ENCODE measurements at regions not wholly inside any gene's neighbourhood (a gene's known extent, or its start where the extent isn't known, plus 50 kb on each side); places are given as distances from the start of the nearest gene placed in this dataset.

DNA sequence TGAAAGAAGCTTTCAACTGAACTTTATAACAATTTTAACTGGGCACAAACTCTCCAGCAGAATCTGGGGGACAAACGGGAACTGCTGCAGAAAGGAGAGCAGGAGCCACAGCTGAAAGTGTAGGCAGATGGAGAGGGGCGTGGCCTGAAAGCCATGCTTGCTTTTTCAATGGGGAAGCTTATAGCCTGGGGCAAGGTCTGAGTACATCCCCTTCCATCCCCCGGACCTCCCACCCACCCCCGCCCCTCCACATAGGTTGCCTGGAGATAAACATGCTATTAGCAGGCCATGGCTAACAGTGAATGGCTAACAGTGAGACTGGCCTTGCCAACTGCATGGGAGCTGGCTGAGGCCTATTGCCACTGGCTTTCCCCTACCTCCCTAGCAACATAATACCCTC, 317.9 kb upstream of the TANK start:
- no peak overlapping the region for H3K4me3 ChIP-seq (ENCODE audit: low read depth in 1 of 2, low read length in 2 of 2)
- H3K27ac ChIP-seq (ENCODE audit: low read depth, low read length) = no peak overlapping the region
- no peak overlapping the region for H3K9ac ChIP-seq (ENCODE audit: low read depth in 1 of 2, low read length in 2 of 2)
- H3K4me1 ChIP-seq (ENCODE audit: control insufficient read depth in 1 of 2, insufficient read depth in 2 of 2, low read length in 2 of 2) = peaks cover 0 to 12% of the 10 kb centered on the region in 2 donors
- H3K36me3 ChIP-seq (ENCODE audit: control insufficient read depth in 1 of 2, insufficient read depth in 2 of 2, low read length in 2 of 2) = no peaks in the 10 kb centered on the region
- H3K9me3 ChIP-seq (ENCODE audit: control insufficient read depth in 1 of 2, low read length in 2 of 2) = peaks cover 0 to 4% of the 10 kb centered on the region in 2 donors
- H3K27me3 ChIP-seq (ENCODE audit: control insufficient read depth in 1 of 2, insufficient read depth in 2 of 2, low read length in 2 of 2) = no peaks in the 10 kb centered on the region

GRCh38 chr2:160859096-160859495, 301.1 kb upstream of the TANK start:
- Histone ChIP-seq H3K4me3 (ENCODE audit: low read depth in 1 of 2, low read length in 2 of 2) (no peak overlapping the region), H3K27me3 (ENCODE audit: control insufficient read depth in 1 of 2, insufficient read depth in 2 of 2, low read length in 2 of 2) (no peaks in the 10 kb centered on the region), H3K27ac (ENCODE audit: low read depth, low read length) (no peak overlapping the region), H3K9me3 (ENCODE audit: control insufficient read depth in 1 of 2, low read length in 2 of 2) (no peaks in the 10 kb centered on the region), H3K4me1 (ENCODE audit: control insufficient read depth in 1 of 2, insufficient read depth in 2 of 2, low read length in 2 of 2) (no peaks in the 10 kb centered on the region), H3K9ac (ENCODE audit: low read depth in 1 of 2, low read length in 2 of 2) (no peak overlapping the region), H3K36me3 (ENCODE audit: control insufficient read depth in 1 of 2, insufficient read depth in 2 of 2, low read length in 2 of 2) (no peaks in the 10 kb centered on the region)

GRCh38 chr2:160862226-160862625, 298.0 kb upstream of the TANK start:
- Histone ChIP-seq H3K9me3 (ENCODE audit: control insufficient read depth in 1 of 2, low read length in 2 of 2) (no peaks in the 10 kb centered on the region), H3K27me3 (ENCODE audit: control insufficient read depth in 1 of 2, insufficient read depth in 2 of 2, low read length in 2 of 2) (no peaks in the 10 kb centered on the region), H3K27ac (ENCODE audit: low read depth, low read length) (no peak overlapping the region), H3K4me3 (ENCODE audit: low read depth in 1 of 2, low read length in 2 of 2) (no peak overlapping the region), H3K9ac (ENCODE audit: low read depth in 1 of 2, low read length in 2 of 2) (no peak overlapping the region), H3K36me3 (ENCODE audit: control insufficient read depth in 1 of 2, insufficient read depth in 2 of 2, low read length in 2 of 2) (no peaks in the 10 kb centered on the region), H3K4me1 (ENCODE audit: control insufficient read depth in 1 of 2, insufficient read depth in 2 of 2, low read length in 2 of 2) (no peaks in the 10 kb centered on the region)

DNA sequence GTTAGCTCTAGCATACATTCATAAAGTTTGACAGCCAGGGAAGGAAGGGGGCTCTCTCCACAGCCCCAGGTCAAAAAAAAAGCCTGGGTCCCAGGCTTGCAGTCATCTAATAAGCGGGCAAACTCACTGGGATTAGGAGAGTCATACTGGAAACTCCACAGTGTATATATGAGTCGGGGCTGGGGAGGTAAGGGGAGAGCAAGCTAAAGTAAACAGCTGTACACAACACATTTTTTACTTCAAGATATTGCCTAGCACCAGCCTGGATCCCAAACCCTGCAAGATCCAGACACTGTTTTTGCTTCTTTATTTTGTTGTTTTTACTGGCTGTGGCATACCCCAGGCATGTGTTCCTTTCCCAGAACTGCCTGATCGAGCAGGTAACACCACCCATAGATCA, 291.3 kb upstream of the TANK start:
- Histone ChIP-seq H3K4me3 (ENCODE audit: low read depth in 1 of 2, low read length in 2 of 2) (no peak overlapping the region), H3K36me3 (ENCODE audit: control insufficient read depth in 1 of 2, insufficient read depth in 2 of 2, low read length in 2 of 2) (no peaks in the 10 kb centered on the region), H3K9ac (ENCODE audit: low read depth in 1 of 2, low read length in 2 of 2) (no peak overlapping the region), H3K9me3 (ENCODE audit: control insufficient read depth in 1 of 2, low read length in 2 of 2) (no peaks in the 10 kb centered on the region), H3K4me1 (ENCODE audit: control insufficient read depth in 1 of 2, insufficient read depth in 2 of 2, low read length in 2 of 2) (no peaks in the 10 kb centered on the region), H3K27me3 (ENCODE audit: control insufficient read depth in 1 of 2, insufficient read depth in 2 of 2, low read length in 2 of 2) (no peaks in the 10 kb centered on the region), H3K27ac (ENCODE audit: low read depth, low read length) (no peak overlapping the region)

GRCh38 chr2:160869411-160869810, 290.8 kb upstream of the TANK start:
- no peaks in the 10 kb centered on the region for H3K9me3 ChIP-seq (ENCODE audit: control insufficient read depth in 1 of 2, low read length in 2 of 2)
- H3K4me3 ChIP-seq (ENCODE audit: low read depth in 1 of 2, low read length in 2 of 2) = no peak overlapping the region
- H3K27me3 ChIP-seq (ENCODE audit: control insufficient read depth in 1 of 2, insufficient read depth in 2 of 2, low read length in 2 of 2) = no peaks in the 10 kb centered on the region
- H3K27ac ChIP-seq (ENCODE audit: low read depth, low read length) = no peak overlapping the region
- no peaks in the 10 kb centered on the region for H3K4me1 ChIP-seq (ENCODE audit: control insufficient read depth in 1 of 2, insufficient read depth in 2 of 2, low read length in 2 of 2)
- H3K9ac ChIP-seq (ENCODE audit: low read depth in 1 of 2, low read length in 2 of 2) = no peak overlapping the region
- no peaks in the 10 kb centered on the region for H3K36me3 ChIP-seq (ENCODE audit: control insufficient read depth in 1 of 2, insufficient read depth in 2 of 2, low read length in 2 of 2)

DNA sequence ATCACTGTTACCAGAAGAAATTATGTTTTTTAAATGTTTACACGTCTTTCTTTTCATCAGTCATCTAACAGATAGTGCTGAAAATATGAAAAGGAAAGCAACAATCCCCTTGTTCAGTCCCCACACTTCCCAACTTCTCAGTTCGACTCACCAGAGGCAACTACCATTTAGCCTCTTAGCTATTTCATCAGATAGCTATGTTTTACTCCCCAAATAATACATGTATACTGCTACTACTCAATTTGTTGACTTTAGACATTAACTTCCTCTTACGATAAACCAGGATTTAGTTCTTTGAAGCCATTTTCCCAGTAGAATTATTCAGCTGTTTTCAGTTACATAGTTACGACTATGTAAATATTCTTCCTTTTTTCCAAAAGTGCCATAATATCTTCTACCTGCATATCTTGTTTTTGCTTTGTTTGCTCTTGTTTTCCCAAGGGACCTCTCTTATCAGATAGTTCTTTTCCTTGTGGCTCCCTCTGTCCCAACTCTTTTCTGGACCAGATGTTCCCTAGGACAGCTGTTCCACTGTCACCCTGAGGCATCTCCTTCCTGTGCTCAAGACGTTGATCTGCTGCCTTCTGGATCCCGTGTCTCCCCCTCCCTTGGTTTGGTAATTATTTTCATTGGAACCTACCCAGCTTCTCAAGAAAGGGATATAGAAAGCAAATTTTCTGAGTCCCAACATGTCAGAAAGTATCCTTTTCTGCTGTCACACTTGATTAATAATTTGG, 289.3 kb upstream of the TANK start:
- Histone ChIP-seq H3K9ac (ENCODE audit: low read depth in 1 of 2, low read length in 2 of 2) (no peak overlapping the region), H3K27me3 (ENCODE audit: control insufficient read depth in 1 of 2, insufficient read depth in 2 of 2, low read length in 2 of 2) (no peaks in the 10 kb centered on the region), H3K36me3 (ENCODE audit: control insufficient read depth in 1 of 2, insufficient read depth in 2 of 2, low read length in 2 of 2) (no peaks in the 10 kb centered on the region), H3K27ac (ENCODE audit: low read depth, low read length) (no peak overlapping the region), H3K9me3 (ENCODE audit: control insufficient read depth in 1 of 2, low read length in 2 of 2) (no peaks in the 10 kb centered on the region), H3K4me3 (ENCODE audit: low read depth in 1 of 2, low read length in 2 of 2) (no peak overlapping the region), H3K4me1 (ENCODE audit: control insufficient read depth in 1 of 2, insufficient read depth in 2 of 2, low read length in 2 of 2) (no peaks in the 10 kb centered on the region)

DNA sequence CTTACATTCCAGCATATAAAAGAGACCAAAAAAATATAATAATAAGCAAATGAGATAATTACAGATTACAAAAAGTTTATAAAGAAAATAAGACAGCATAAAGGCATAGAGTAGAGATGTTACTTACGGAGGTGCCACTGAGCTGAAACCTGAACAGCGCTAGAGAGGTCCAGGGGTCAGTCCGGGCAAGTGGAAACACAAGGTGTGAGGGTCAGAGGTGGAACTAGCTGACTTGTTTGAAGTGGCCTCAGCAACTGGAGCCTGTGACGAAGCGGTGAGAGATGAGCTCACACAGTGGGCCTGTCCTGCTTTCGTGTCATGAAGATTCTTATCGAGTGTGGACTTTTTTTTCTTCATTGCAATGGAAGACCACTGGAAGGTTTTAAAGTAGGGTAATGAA, 288.3 kb upstream of the TANK start:
- H3K27ac ChIP-seq (ENCODE audit: low read depth, low read length) = no peak overlapping the region

GRCh38 chr2:160876029-160876428, 284.2 kb upstream of the TANK start:
- Histone ChIP-seq H3K9ac (ENCODE audit: low read depth in 1 of 2, low read length in 2 of 2) (no peak overlapping the region), H3K4me1 (ENCODE audit: control insufficient read depth in 1 of 2, insufficient read depth in 2 of 2, low read length in 2 of 2) (no peaks in the 10 kb centered on the region), H3K27me3 (ENCODE audit: control insufficient read depth in 1 of 2, insufficient read depth in 2 of 2, low read length in 2 of 2) (no peaks in the 10 kb centered on the region), H3K9me3 (ENCODE audit: control insufficient read depth in 1 of 2, low read length in 2 of 2) (no peaks in the 10 kb centered on the region), H3K27ac (ENCODE audit: low read depth, low read length) (no peak overlapping the region), H3K36me3 (ENCODE audit: control insufficient read depth in 1 of 2, insufficient read depth in 2 of 2, low read length in 2 of 2) (no peaks in the 10 kb centered on the region), H3K4me3 (ENCODE audit: low read depth in 1 of 2, low read length in 2 of 2) (no peak overlapping the region)

More for the DNA sequence above, 288.3 kb upstream of the TANK start:
- Histone ChIP-seq H3K27me3 (ENCODE audit: control insufficient read depth in 1 of 2, insufficient read depth in 2 of 2, low read length in 2 of 2) (no peaks in the 10 kb centered on the region), H3K9me3 (ENCODE audit: control insufficient read depth in 1 of 2, low read length in 2 of 2) (no peaks in the 10 kb centered on the region), H3K4me1 (ENCODE audit: control insufficient read depth in 1 of 2, insufficient read depth in 2 of 2, low read length in 2 of 2) (no peaks in the 10 kb centered on the region), H3K9ac (ENCODE audit: low read depth in 1 of 2, low read length in 2 of 2) (no peak overlapping the region), H3K36me3 (ENCODE audit: control insufficient read depth in 1 of 2, insufficient read depth in 2 of 2, low read length in 2 of 2) (no peaks in the 10 kb centered on the region), H3K4me3 (ENCODE audit: low read depth in 1 of 2, low read length in 2 of 2) (no peak overlapping the region)

DNA sequence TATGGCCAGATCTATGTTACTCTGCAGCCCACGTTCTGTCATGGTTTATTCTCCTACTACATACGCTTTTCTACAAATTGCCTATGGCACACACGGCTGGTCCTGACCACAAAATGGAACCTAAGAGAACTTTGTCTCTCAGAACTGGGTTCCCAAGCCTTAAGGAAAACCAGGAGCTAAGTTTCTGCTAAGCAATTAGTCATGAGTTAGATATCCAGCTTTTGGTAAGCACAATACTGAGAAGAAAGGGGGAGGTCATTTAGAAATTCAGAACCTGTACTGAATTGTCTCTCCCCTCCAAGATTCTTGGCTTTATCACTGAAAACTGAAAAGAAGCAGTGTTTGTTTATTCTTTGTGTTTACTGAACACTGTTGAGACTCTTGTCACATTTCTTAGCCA, 283.5 kb upstream of the TANK start:
- Histone ChIP-seq H3K36me3 (ENCODE audit: control insufficient read depth in 1 of 2, insufficient read depth in 2 of 2, low read length in 2 of 2) (no peaks in the 10 kb centered on the region), H3K9ac (ENCODE audit: low read depth in 1 of 2, low read length in 2 of 2) (no peak overlapping the region), H3K4me3 (ENCODE audit: low read depth in 1 of 2, low read length in 2 of 2) (no peak overlapping the region), H3K4me1 (ENCODE audit: control insufficient read depth in 1 of 2, insufficient read depth in 2 of 2, low read length in 2 of 2) (no peaks in the 10 kb centered on the region), H3K27me3 (ENCODE audit: control insufficient read depth in 1 of 2, insufficient read depth in 2 of 2, low read length in 2 of 2) (no peaks in the 10 kb centered on the region), H3K9me3 (ENCODE audit: control insufficient read depth in 1 of 2, low read length in 2 of 2) (no peaks in the 10 kb centered on the region), H3K27ac (ENCODE audit: low read depth, low read length) (no peak overlapping the region)

DNA sequence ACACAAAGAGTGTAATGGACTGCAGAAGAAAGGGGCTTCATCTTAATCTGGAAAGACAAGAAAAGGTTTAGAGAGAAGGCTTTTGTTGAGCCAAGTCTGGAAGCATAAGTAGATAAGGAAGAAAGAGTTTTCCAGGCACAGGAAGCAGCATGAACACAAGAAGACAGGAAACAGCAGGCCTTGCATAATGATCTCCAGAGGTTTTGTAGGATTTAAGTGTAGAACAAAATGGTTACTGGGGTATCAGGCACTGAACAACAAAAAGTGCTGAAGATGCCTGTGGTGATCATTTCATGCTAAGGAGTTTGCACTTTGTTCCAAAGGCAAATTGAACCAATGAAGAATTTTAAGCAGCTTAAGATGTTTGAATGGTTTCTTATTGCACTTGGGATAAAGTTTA, 281.6 kb upstream of the TANK start:
- Histone ChIP-seq H3K9ac (ENCODE audit: low read depth in 1 of 2, low read length in 2 of 2) (no peak overlapping the region), H3K27me3 (ENCODE audit: control insufficient read depth in 1 of 2, insufficient read depth in 2 of 2, low read length in 2 of 2) (no peaks in the 10 kb centered on the region), H3K27ac (ENCODE audit: low read depth, low read length) (no peak overlapping the region), H3K36me3 (ENCODE audit: control insufficient read depth in 1 of 2, insufficient read depth in 2 of 2, low read length in 2 of 2) (no peaks in the 10 kb centered on the region), H3K4me1 (ENCODE audit: control insufficient read depth in 1 of 2, insufficient read depth in 2 of 2, low read length in 2 of 2) (no peaks in the 10 kb centered on the region), H3K9me3 (ENCODE audit: control insufficient read depth in 1 of 2, low read length in 2 of 2) (no peaks in the 10 kb centered on the region), H3K4me3 (ENCODE audit: low read depth in 1 of 2, low read length in 2 of 2) (no peak overlapping the region)

DNA sequence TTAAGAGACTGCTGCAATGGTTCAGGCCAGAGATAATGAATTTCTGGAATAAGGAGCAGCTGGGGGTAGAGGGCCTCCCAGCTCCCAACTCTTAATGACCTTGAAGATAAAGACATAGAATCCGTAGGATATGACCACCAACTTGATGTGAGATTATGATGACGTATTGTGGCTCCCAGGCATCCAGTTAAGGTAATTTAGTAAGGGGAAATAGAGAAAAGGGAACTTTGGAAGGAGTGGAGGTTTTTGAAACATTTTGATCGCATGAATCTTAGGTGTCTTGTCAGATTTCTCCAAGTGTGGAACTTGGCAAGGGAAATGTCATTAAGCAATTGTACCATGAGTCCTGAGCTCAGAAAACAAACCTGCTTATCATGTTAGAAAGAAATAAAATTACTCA, 277.3 kb upstream of the TANK start:
- no peaks in the 10 kb centered on the region for H3K4me1 ChIP-seq (ENCODE audit: control insufficient read depth in 1 of 2, insufficient read depth in 2 of 2, low read length in 2 of 2)
- no peaks in the 10 kb centered on the region for H3K9me3 ChIP-seq (ENCODE audit: control insufficient read depth in 1 of 2, low read length in 2 of 2)
- no peak overlapping the region for H3K4me3 ChIP-seq (ENCODE audit: low read depth in 1 of 2, low read length in 2 of 2)
- no peaks in the 10 kb centered on the region for H3K36me3 ChIP-seq (ENCODE audit: control insufficient read depth in 1 of 2, insufficient read depth in 2 of 2, low read length in 2 of 2)
- H3K27me3 ChIP-seq (ENCODE audit: control insufficient read depth in 1 of 2, insufficient read depth in 2 of 2, low read length in 2 of 2) = no peaks in the 10 kb centered on the region
- H3K27ac ChIP-seq (ENCODE audit: low read depth, low read length) = no peak overlapping the region
- no peak overlapping the region for H3K9ac ChIP-seq (ENCODE audit: low read depth in 1 of 2, low read length in 2 of 2)

Measured in duodenal mucosa (tissue), 2 donors.